Glutamatergic neuron (in vitro differentiated cells): ENCODE measurements at regions not wholly inside any gene's neighbourhood (a gene's known extent, or its start where the extent isn't known, plus 50 kb on each side); places are given as distances from the start of the nearest gene placed in this dataset.
"Not testable (repeated sequence)": the region's sequence is repeated elsewhere in the genome, so short reads cannot be mapped to it uniquely, and the experiment has no call there.

Source experiments
- DNase-seq: peaks from one replicate; pipeline ENCODE4 v3.0.0; 2022
- H3K27ac Mint-ChIP-seq: one replicate; pipeline ENCODE4 v1.8.0; 2020; ENCODE audit warnings: mild to moderate bottlenecking, mixed read lengths, inconsistent platforms; ENCODE audit not compliant: unreplicated experiment
- H3K27me3 Mint-ChIP-seq: one replicate; pipeline ENCODE4 v1.8.0; 2020; ENCODE audit warnings: mild to moderate bottlenecking, moderate library complexity, mixed read lengths, inconsistent platforms; ENCODE audit not compliant: unreplicated experiment
- H3K36me3 Mint-ChIP-seq: one replicate; pipeline ENCODE4 v1.8.0; 2020; ENCODE audit warnings: mild to moderate bottlenecking, mixed read lengths, inconsistent platforms; ENCODE audit not compliant: unreplicated experiment
- H3K4me1 Mint-ChIP-seq: one replicate; pipeline ENCODE4 v1.8.0; 2020; ENCODE audit warnings: mild to moderate bottlenecking, low read depth, mixed read lengths, inconsistent platforms; ENCODE audit not compliant: unreplicated experiment
- H3K4me3 Mint-ChIP-seq: one replicate; pipeline ENCODE4 v1.8.0; 2020; ENCODE audit warnings: mild to moderate bottlenecking, mixed read lengths, inconsistent platforms; ENCODE audit not compliant: unreplicated experiment
- H3K9me3 Mint-ChIP-seq: one replicate; pipeline ENCODE4 v1.8.0; 2020; ENCODE audit warnings: mild to moderate bottlenecking, moderate library complexity, mixed read lengths, inconsistent platforms; ENCODE audit not compliant: unreplicated experiment
- TF ChIP-seq, protein P1 (sequence below): fragments of 200-600 bp; sonication (generic); IDR thresholded peaks from one replicate; pipeline ENCODE4 v1.5.0; 2021; ENCODE audit not compliant: partially characterized antibody, unreplicated experiment

DNA sequence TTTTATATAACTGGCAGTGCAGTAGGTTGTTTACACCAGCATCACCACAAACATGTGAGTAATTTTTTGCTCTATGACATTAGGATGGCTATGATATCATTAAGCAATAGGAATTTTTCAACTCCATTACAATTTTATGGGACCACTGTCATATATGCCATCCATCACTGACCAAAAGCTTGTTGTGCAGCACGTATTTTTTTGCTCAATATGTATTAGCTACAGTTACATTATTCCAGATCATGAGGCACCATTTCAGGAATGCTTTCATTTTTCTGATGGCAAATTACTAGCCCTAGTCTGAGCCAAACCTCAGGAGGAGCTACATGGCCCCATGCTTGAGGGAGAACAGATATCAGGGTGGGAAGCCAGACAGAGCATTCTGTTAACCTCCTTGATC, 56.8 kb upstream of the DCLK2 start:
- no peak overlapping the region for H3K4me3 Mint-ChIP-seq
- peaks cover 2% of the 10 kb centered on the region for H3K9me3 Mint-ChIP-seq
- peaks cover 7% of the 10 kb centered on the region for H3K36me3 Mint-ChIP-seq
- H3K27me3 Mint-ChIP-seq = no peaks in the 10 kb centered on the region
- no peak for DNase-seq
- H3K4me1 Mint-ChIP-seq = no peaks in the 10 kb centered on the region
- TF ChIP-seq, protein P1, sequence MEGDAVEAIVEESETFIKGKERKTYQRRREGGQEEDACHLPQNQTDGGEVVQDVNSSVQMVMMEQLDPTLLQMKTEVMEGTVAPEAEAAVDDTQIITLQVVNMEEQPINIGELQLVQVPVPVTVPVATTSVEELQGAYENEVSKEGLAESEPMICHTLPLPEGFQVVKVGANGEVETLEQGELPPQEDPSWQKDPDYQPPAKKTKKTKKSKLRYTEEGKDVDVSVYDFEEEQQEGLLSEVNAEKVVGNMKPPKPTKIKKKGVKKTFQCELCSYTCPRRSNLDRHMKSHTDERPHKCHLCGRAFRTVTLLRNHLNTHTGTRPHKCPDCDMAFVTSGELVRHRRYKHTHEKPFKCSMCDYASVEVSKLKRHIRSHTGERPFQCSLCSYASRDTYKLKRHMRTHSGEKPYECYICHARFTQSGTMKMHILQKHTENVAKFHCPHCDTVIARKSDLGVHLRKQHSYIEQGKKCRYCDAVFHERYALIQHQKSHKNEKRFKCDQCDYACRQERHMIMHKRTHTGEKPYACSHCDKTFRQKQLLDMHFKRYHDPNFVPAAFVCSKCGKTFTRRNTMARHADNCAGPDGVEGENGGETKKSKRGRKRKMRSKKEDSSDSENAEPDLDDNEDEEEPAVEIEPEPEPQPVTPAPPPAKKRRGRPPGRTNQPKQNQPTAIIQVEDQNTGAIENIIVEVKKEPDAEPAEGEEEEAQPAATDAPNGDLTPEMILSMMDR = no peak
- no peak overlapping the region for H3K27ac Mint-ChIP-seq

GRCh38 chr4:150023489-150023888, 54.8 kb upstream of the DCLK2 start:
- Mint-ChIP-seq H3K4me3 (no peak overlapping the region), H3K36me3 (peaks cover 17% of the 10 kb centered on the region), H3K4me1 (no peaks in the 10 kb centered on the region), H3K9me3 (peaks cover 8% of the 10 kb centered on the region), H3K27ac (no peak overlapping the region), H3K27me3 (no peaks in the 10 kb centered on the region)
- DNase-seq = no peak
- TF ChIP-seq, protein P1 = no peak

- H3K9me3 Mint-ChIP-seq, H3K27ac Mint-ChIP-seq: not testable (repeated sequence)
Measured at GRCh38 chr4:150026987-150027386, 51.3 kb upstream of the DCLK2 start.

More at GRCh38 chr4:150026987-150027386, 51.3 kb upstream of the DCLK2 start:
- not testable (repeated sequence) for H3K27me3 Mint-ChIP-seq, H3K4me3 Mint-ChIP-seq, H3K4me1 Mint-ChIP-seq, DNase-seq
- peaks cover 17% of the 10 kb centered on the region for H3K36me3 Mint-ChIP-seq
